GM23248 (cell line): ENCODE measurements at regions not wholly inside any gene's neighbourhood (a gene's known extent, or its start where the extent isn't known, plus 50 kb on each side); places are given as distances from the start of the nearest gene placed in this dataset.

Experiments
- DNase-seq: peaks from one replicate; pipeline ENCODE4 v3.0.0-alpha.2; 2015
- H2AFZ ChIP-seq: fragments of 200-600 bp; sonication (generic); 2 replicates; pipeline ENCODE4 v1.6.1; 2016; ENCODE audit warnings: antibody characterized with exemption
- H3F3A ChIP-seq: fragments of 200-600 bp; sonication (generic); 2 replicates; pipeline ENCODE4 v1.6.1; 2016; ENCODE audit warnings: mild to moderate bottlenecking, antibody characterized with exemption, mixed run types; ENCODE audit not compliant: insufficient read depth
- H3K27ac ChIP-seq: fragments of 200-600 bp; sonication (generic); 2 replicates; pipeline ENCODE4 v1.5.1; 2016; ENCODE audit warnings: mild to moderate bottlenecking
- H3K27me3 ChIP-seq: fragments of 200-600 bp; sonication (generic); replicated peaks from 2 replicates; pipeline ENCODE4 v1.6.1; 2016; ENCODE audit warnings: mild to moderate bottlenecking; ENCODE audit not compliant: insufficient read depth
- H3K36me3 ChIP-seq: fragments of 200-600 bp; sonication (generic); 2 replicates; pipeline ENCODE4 v1.6.1; 2016; ENCODE audit warnings: low read depth, mild to moderate bottlenecking
- H3K4me1 ChIP-seq: fragments of 200-600 bp; sonication (generic); 2 replicates; pipeline ENCODE4 v1.6.1; 2016; ENCODE audit warnings: mild to moderate bottlenecking; ENCODE audit not compliant: insufficient read depth
- H3K4me2 ChIP-seq: fragments of 200-600 bp; sonication (generic); one replicate; pipeline ENCODE4 v1.6.1; 2016; ENCODE audit warnings: mild to moderate bottlenecking; ENCODE audit not compliant: unreplicated experiment
- H3K4me3 ChIP-seq: fragments of 200-600 bp; sonication (generic); 2 replicates; pipeline ENCODE4 v1.5.1; 2016; ENCODE audit warnings: mild to moderate bottlenecking
- H3K79me2 ChIP-seq: fragments of 200-600 bp; sonication (generic); 2 replicates; pipeline ENCODE4 v1.6.1; 2016; ENCODE audit warnings: mild to moderate bottlenecking; ENCODE audit not compliant: insufficient read depth
- H3K9ac ChIP-seq: fragments of 200-600 bp; sonication (generic); 2 replicates; pipeline ENCODE4 v1.6.1; 2016; ENCODE audit warnings: mild to moderate bottlenecking
- H3K9me2 ChIP-seq: fragments of 200-600 bp; sonication (generic); 2 replicates; pipeline ENCODE4 v1.6.1; 2016; ENCODE audit warnings: mixed run types, mild to moderate bottlenecking, moderate library complexity; ENCODE audit not compliant: insufficient read depth
- H3K9me3 ChIP-seq: fragments of 200-600 bp; sonication (generic); one replicate; pipeline ENCODE4 v1.6.1; 2017; ENCODE audit warnings: low read depth
- H4K20me1 ChIP-seq: fragments of 200-600 bp; sonication (generic); 2 replicates; pipeline ENCODE4 v1.6.0; 2016; ENCODE audit not compliant: insufficient read depth
- EZH2 ChIP-seq: fragments of 200-600 bp; sonication (generic); IDR thresholded peaks from 2 replicates; pipeline ENCODE4 v1.6.1; 2018; ENCODE audit warnings: antibody characterized with exemption, mild to moderate bottlenecking; ENCODE audit not compliant: insufficient read depth, poor library complexity, severe bottlenecking
- EZH2phosphoT487 ChIP-seq: fragments of 200-600 bp; sonication (generic); IDR thresholded peaks from 2 replicates; pipeline ENCODE4 v1.6.1; 2018; ENCODE audit warnings: antibody characterized with exemption, moderate library complexity, mild to moderate bottlenecking, low read depth; ENCODE audit not compliant: insufficient read depth
- WGBS, 2 experiments: methylation state at CpG; one replicate each; pipeline ENCODE4 v1.1.6; 2015 to 2017; ENCODE audit warnings: low lambda C conversion rate in 2 of 2, low coverage in 1 of 2; ENCODE audit errors: missing lambda C conversion rate in 2 of 2; 5-methylcytosine and 5-hydroxymethylcytosine counted together
- in situ Hi-C: fragments of 300-500 bp; cut with MboI; formaldehyde crosslinking; loops from 2 replicates; pipeline ENCODE4 v1.15.0; 2020

DNA sequence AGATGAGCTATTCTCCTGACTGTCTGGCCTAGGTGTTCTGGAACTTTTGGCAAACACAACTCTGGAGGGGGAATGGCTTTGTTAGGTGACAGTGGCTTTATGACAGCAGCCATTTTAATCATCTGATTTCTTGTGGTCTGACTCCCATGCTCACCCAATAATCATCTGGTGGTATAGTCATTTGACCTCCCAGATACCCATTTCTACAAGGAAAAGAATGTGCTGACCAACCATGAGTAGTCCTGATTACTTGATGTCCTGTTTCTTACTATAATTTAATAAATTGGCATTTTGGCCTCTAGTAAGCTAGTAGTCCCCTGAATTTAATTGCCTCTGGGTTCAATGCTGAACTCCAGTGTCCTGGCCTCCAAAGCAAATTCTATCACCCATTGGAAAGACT lies 109.9 kb upstream of the DUSP21 start:
- H4K20me1 ChIP-seq: no peaks in the 10 kb centered on the region
- in situ Hi-C loops: no loop called here
- no peak overlapping the region for H3K9ac ChIP-seq
- H3K9me2 ChIP-seq: no peaks in the 10 kb centered on the region
- H3K4me3 ChIP-seq: no peak overlapping the region
- H2AFZ ChIP-seq: no peak overlapping the region
- H3F3A ChIP-seq: peaks cover 14% of the 10 kb centered on the region
- no peak overlapping the region for H3K4me2 ChIP-seq
- H3K27ac ChIP-seq: peak overlapping the region; percentile 30; the same call in 1 of the 2 replicates
- no peaks in the 10 kb centered on the region for H3K9me3 ChIP-seq
- no peaks in the 10 kb centered on the region for H3K36me3 ChIP-seq
- no peaks in the 10 kb centered on the region for H3K79me2 ChIP-seq
- no peaks in the 10 kb centered on the region for H3K4me1 ChIP-seq
- no peaks in the 10 kb centered on the region for H3K27me3 ChIP-seq
- TF ChIP-seq EZH2 (no peak), EZH2phosphoT487 (no peak)
- peak; percentile 54 for DNase-seq

- WGBS, 2 experiments: 11 to 13% methylated on average over 2 of the region's 2 CpGs
- Histone ChIP-seq H3K4me3 (no peak overlapping the region), H3K4me2 (no peak overlapping the region), H3K4me1 (no peaks in the 10 kb centered on the region), H3K27me3 (no peaks in the 10 kb centered on the region), H3F3A (peaks cover 14% of the 10 kb centered on the region), H3K9ac (no peak overlapping the region), H4K20me1 (no peaks in the 10 kb centered on the region), H3K36me3 (no peaks in the 10 kb centered on the region), H2AFZ (no peak overlapping the region), H3K9me2 (no peaks in the 10 kb centered on the region), H3K27ac (no peak overlapping the region), H3K9me3 (no peaks in the 10 kb centered on the region), H3K79me2 (no peaks in the 10 kb centered on the region)
- in situ Hi-C loops: no loop called here
- no peak for TF ChIP-seq EZH2
- no peak for TF ChIP-seq EZH2phosphoT487
- peak; percentile 40 for DNase-seq
Measured at GRCh38 chrX:44731160-44731559, 112.7 kb upstream of the DUSP21 start.

DNA sequence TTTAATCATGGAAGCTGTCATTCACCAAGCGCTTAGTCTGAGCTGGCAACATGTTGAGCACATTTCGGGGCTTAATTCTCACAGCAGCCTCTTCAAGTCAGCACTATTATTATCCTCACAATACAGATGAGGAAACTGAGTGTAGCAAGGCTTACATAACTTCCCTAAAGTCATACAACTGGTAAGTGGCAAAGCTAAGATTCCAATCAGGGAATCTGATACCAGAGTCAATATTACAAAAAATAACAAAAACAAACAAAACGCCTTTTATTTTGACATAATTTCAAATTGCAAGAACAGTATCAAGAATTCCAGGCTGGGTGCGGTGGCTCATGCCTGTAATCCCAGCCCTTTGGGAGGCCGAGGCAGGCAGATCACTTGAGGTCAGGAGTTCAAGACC lies 120.4 kb upstream of the DUSP21 start:
- WGBS, 2 experiments: 95 to 96% methylated on average over 5 of the region's 5 CpGs
- no peaks in the 10 kb centered on the region for H3K9me2 ChIP-seq
- no peaks in the 10 kb centered on the region for H3K36me3 ChIP-seq
- H3K9me3 ChIP-seq: no peaks in the 10 kb centered on the region
- no peak overlapping the region for H3K4me2 ChIP-seq
- H3K9ac ChIP-seq: no peak overlapping the region
- in situ Hi-C loops: no loop called here
- H3K4me3 ChIP-seq: no peak overlapping the region
- H3K4me1 ChIP-seq: no peaks in the 10 kb centered on the region
- TF ChIP-seq EZH2 (no peak), EZH2phosphoT487 (no peak)
- no peak overlapping the region for H2AFZ ChIP-seq
- no peaks in the 10 kb centered on the region for H4K20me1 ChIP-seq
- no peaks in the 10 kb centered on the region for H3F3A ChIP-seq
- H3K79me2 ChIP-seq: no peaks in the 10 kb centered on the region
- no peak for DNase-seq
- no peaks in the 10 kb centered on the region for H3K27me3 ChIP-seq
- H3K27ac ChIP-seq: no peak overlapping the region

- 50 to 70% methylated on average over 4 to 5 of the region's 5 CpGs for WGBS, 2 experiments
- Histone ChIP-seq H2AFZ (no peak overlapping the region), H3K4me1 (no peaks in the 10 kb centered on the region)
Measured at GRCh38 chrX:44708470-44708869, 135.4 kb upstream of the DUSP21 start.

DNA sequence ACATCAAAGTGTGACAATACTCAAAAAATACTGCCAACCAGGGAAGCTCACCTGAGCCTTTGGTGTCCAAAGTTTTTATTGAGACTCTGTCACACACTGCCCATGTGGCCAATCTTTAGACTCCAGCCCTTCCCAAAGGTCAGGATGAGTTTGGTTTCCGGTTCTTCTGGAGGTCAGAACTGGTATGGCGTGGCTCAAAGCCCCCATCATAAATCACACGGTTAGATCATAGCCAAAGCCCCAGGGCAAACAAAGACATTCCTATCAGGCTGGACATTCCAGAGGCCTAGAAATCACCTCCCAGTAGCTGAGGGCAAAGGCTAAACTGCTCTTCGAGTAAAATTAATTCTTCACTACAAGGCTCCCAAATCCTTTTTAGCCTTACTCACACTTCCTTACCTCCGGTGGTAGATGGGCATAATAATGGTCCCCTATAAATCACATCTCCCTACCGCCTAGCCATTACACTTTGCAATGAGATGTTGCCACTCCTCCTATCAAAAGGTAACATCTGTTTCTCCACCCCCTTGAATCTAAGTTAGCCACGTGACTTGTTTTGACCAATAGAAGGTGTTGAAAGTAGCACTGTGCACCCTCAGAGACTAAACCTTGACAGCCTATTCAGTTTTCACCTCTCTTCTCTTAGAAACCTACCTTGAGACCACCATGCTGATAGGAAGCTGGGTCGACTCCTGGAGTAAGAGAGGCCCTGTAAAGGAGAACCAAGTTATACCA lies 137.8 kb upstream of the DUSP21 start:
- Histone ChIP-seq H3F3A (no peaks in the 10 kb centered on the region), H3K4me3 (no peak overlapping the region), H3K27me3 (no peaks in the 10 kb centered on the region), H3K79me2 (no peaks in the 10 kb centered on the region), H3K9ac (no peak overlapping the region), H4K20me1 (no peaks in the 10 kb centered on the region), H3K9me2 (no peaks in the 10 kb centered on the region), H2AFZ (no peak overlapping the region), H3K36me3 (no peaks in the 10 kb centered on the region), H3K9me3 (no peaks in the 10 kb centered on the region), H3K4me2 (no peak overlapping the region), H3K27ac (no peak overlapping the region), H3K4me1 (no peaks in the 10 kb centered on the region)
- no peak for DNase-seq
- TF ChIP-seq EZH2phosphoT487: no peak
- TF ChIP-seq EZH2: no peak
- WGBS, 2 experiments: 58 to 63% methylated on average over 7 to 8 of the region's 8 CpGs
- in situ Hi-C loops: no loop called here

More at GRCh38 chrX:44708470-44708869, 135.4 kb upstream of the DUSP21 start:
- Histone ChIP-seq H3K9ac (no peak overlapping the region), H3F3A (no peaks in the 10 kb centered on the region), H3K9me2 (no peaks in the 10 kb centered on the region), H3K27me3 (no peaks in the 10 kb centered on the region), H3K9me3 (no peaks in the 10 kb centered on the region), H3K4me3 (no peak overlapping the region), H4K20me1 (no peaks in the 10 kb centered on the region), H3K36me3 (no peaks in the 10 kb centered on the region), H3K79me2 (no peaks in the 10 kb centered on the region), H3K27ac (no peak overlapping the region), H3K4me2 (no peak overlapping the region)
- no peak for DNase-seq
- in situ Hi-C loops: no loop called here
- TF ChIP-seq EZH2 (no peak), EZH2phosphoT487 (no peak)
